Esophagus mucosa (tissue), 1 donor: ENCODE measurements at regions not wholly inside any gene's neighbourhood (a gene's known extent, or its start where the extent isn't known, plus 50 kb on each side); places are given as distances from the start of the nearest gene placed in this dataset.
"Not testable (repeated sequence)": the region's sequence is repeated elsewhere in the genome, so short reads cannot be mapped to it uniquely, and the experiment has no call there.

Source experiments
- ATAC-seq: fragments of 200-7000 bp; cut with Tn5 transposase; one replicate; pipeline ENCODE4 v1.9.1; 2020
- donor health status: DM: yes; HTN: yes; CAD: no.

GRCh38 chr2:52520644-52521043, 1247.0 kb upstream of the CHAC2 start:
- ATAC-seq = no peak

GRCh38 chr2:52518678-52519077, 1248.9 kb upstream of the CHAC2 start:
- ATAC-seq = no peak

- ATAC-seq = no peak
These were observed 1254.8 kb upstream of the CHAC2 start for GRCh38 chr2:52512760-52513159.

GRCh38 chr2:52510432-52510831, 1257.2 kb upstream of the CHAC2 start:
- ATAC-seq = no peak

GRCh38 chr2:52502476-52502860, 1265.1 kb upstream of the CHAC2 start:
- ATAC-seq = no peak

- ATAC-seq = no peak
These were observed 1265.7 kb upstream of the CHAC2 start for GRCh38 chr2:52501715-52502475.

GRCh38 chr2:52500561-52500960, 1267.0 kb upstream of the CHAC2 start:
- no peak for ATAC-seq

- no peak for ATAC-seq
These were observed 1269.4 kb upstream of the CHAC2 start for GRCh38 chr2:52498077-52498750.

GRCh38 chr2:52495816-52496215, 1271.8 kb upstream of the CHAC2 start:
- ATAC-seq = no peak

- ATAC-seq = no peak
These were observed 1290.4 kb upstream of the CHAC2 start for GRCh38 chr2:52477166-52477565.

- no peak for ATAC-seq
These were observed 1292.0 kb upstream of the CHAC2 start for GRCh38 chr2:52475590-52475989.

- no peak for ATAC-seq
These were observed 1293.5 kb upstream of the CHAC2 start for GRCh38 chr2:52474091-52474490.

GRCh38 chr2:52473526-52473925, 1294.1 kb upstream of the CHAC2 start:
- ATAC-seq = no peak

GRCh38 chr2:52470457-52470856, 1297.1 kb upstream of the CHAC2 start:
- not testable (repeated sequence) for ATAC-seq

GRCh38 chr2:52467189-52467588, 1300.4 kb upstream of the CHAC2 start:
- no peak for ATAC-seq

- ATAC-seq = no peak
These were observed 1302.3 kb upstream of the CHAC2 start for GRCh38 chr2:52465287-52465686.

- ATAC-seq = no peak
These were observed 1304.1 kb upstream of the CHAC2 start for GRCh38 chr2:52463457-52463856.

- no peak for ATAC-seq
These were observed 1310.8 kb upstream of the CHAC2 start for GRCh38 chr2:52456561-52457377.

- no peak for ATAC-seq
These were observed 1312.6 kb upstream of the CHAC2 start for GRCh38 chr2:52454962-52455361.

GRCh38 chr2:52452201-52452600, 1315.4 kb upstream of the CHAC2 start:
- ATAC-seq = no peak

GRCh38 chr2:52445686-52446085, 1321.9 kb upstream of the CHAC2 start:
- ATAC-seq = no peak

GRCh38 chr2:52431352-52431760, 1336.2 kb upstream of the CHAC2 start:
- ATAC-seq = no peak

- ATAC-seq = no peak
These were observed 1337.9 kb upstream of the CHAC2 start for GRCh38 chr2:52429740-52430139.

- no peak for ATAC-seq
These were observed 1338.4 kb upstream of the CHAC2 start for GRCh38 chr2:52429171-52429570.
